OCI-LY7 (cell line): ENCODE measurements at regions not wholly inside any gene's neighbourhood (a gene's known extent, or its start where the extent isn't known, plus 50 kb on each side); places are given as distances from the start of the nearest gene placed in this dataset.

Experiments used
- BruUV-seq: library from RNA; stranded (reverse); fragments of 400-500 nt; replicated peaks from 2 replicates; lab custom pipeline; 2021; lab: Mats Ljungman, UMichigan
- CTCF ChIA-PET: fragments of 300-600 bp; sonication (Branson Sonifier 250); formaldehyde crosslinking; loops from one replicate; lab custom pipeline; 2022; ENCODE audit warnings: antibody characterized with exemption; ENCODE audit not compliant: unreplicated experiment; lab: Charles Lee
- POLR2A ChIA-PET: fragments of 300-600 bp; sonication (Branson Sonifier 250); formaldehyde crosslinking; loops from one replicate; lab custom pipeline; 2022; ENCODE audit warnings: antibody characterized with exemption; lab: Charles Lee
- DNase-seq: peaks from one replicate; pipeline ENCODE4 v3.0.0-alpha.2; 2015; ENCODE audit warnings: low spot score
- H2AFZ ChIP-seq: fragments of 200-600 bp; sonication (generic), shearing (Covaris generic); 2 replicates; pipeline ENCODE4 v1.6.1; 2014; ENCODE audit warnings: mild to moderate bottlenecking, antibody characterized with exemption, low read length, moderate library complexity
- H3K27ac ChIP-seq: fragments of 200-600 bp; sonication (generic); 2 replicates; pipeline ENCODE4 v1.5.1; 2014; ENCODE audit warnings: mixed run types, low read depth, mild to moderate bottlenecking, moderate library complexity, low read length, inconsistent platforms; ENCODE audit not compliant: poor library complexity, severe bottlenecking
- H3K36me3 ChIP-seq: fragments of 200-600 bp; sonication (generic); 2 replicates; pipeline ENCODE4 v1.6.1; 2014; ENCODE audit warnings: mild to moderate bottlenecking, antibody characterized with exemption, low read length, moderate library complexity, mixed read lengths; ENCODE audit not compliant: insufficient read depth
- H3K4me1 ChIP-seq: fragments of 200-600 bp; sonication (generic); 2 replicates; pipeline ENCODE4 v1.5.1; 2014; ENCODE audit warnings: mild to moderate bottlenecking, low read length; ENCODE audit not compliant: insufficient read depth, poor library complexity, severe bottlenecking
- H3K4me2 ChIP-seq: fragments of 200-600 bp; sonication (generic); 2 replicates; pipeline ENCODE4 v1.6.1; 2014; ENCODE audit warnings: mild to moderate bottlenecking, low read length
- H3K4me3 ChIP-seq: fragments of 200-600 bp; sonication (generic); 2 replicates; pipeline ENCODE4 v1.5.1; 2014; ENCODE audit warnings: mild to moderate bottlenecking, low read depth, low read length; ENCODE audit not compliant: poor library complexity, severe bottlenecking
- H3K79me2 ChIP-seq: fragments of 200-600 bp; sonication (generic); 2 replicates; pipeline ENCODE4 v1.6.1; 2016; ENCODE audit warnings: low read depth, mild to moderate bottlenecking, low read length, moderate library complexity, mixed read lengths; ENCODE audit not compliant: insufficient read depth
- H3K9me2 ChIP-seq: fragments of 200-600 bp; sonication (generic); 2 replicates; pipeline ENCODE4 v1.6.1; 2016; ENCODE audit warnings: mild to moderate bottlenecking, low read length, mixed read lengths; ENCODE audit not compliant: insufficient read depth
- H3K9me3 ChIP-seq: fragments of 200-600 bp; sonication (generic); 2 replicates; pipeline ENCODE4 v1.6.1; 2014; ENCODE audit warnings: mild to moderate bottlenecking, mixed run types, low read length, mixed read lengths
- H4K20me1 ChIP-seq: fragments of 200-600 bp; sonication (generic); 2 replicates; pipeline ENCODE4 v1.6.1; 2014; ENCODE audit warnings: mild to moderate bottlenecking, antibody characterized with exemption, low read length, moderate library complexity, mixed read lengths; ENCODE audit not compliant: insufficient read depth
- CTCF ChIP-seq: fragments of 200-600 bp; sonication (generic); conservative IDR thresholded peaks from 2 replicates; pipeline ENCODE4 v1.5.1; 2014; ENCODE audit warnings: mild to moderate bottlenecking, antibody characterized with exemption, low read length, moderate library complexity, mixed read lengths
- EZH2phosphoT487 ChIP-seq: fragments of 200-600 bp; sonication (generic); IDR thresholded peaks from 2 replicates; pipeline ENCODE4 v1.6.1; 2018; ENCODE audit warnings: low read depth, borderline replicate concordance, mild to moderate bottlenecking, mixed run types, antibody characterized with exemption, low read length, moderate library complexity, mixed read lengths
- intact Hi-C: fragments of 100-400 bp; cut with micrococcal nuclease; formaldehyde crosslinking; loops from one replicate; pipeline ENCODE4 v1.10.0; 2022; ENCODE audit not compliant: unreplicated experiment

GRCh38 chr7:9250876-9251275 lies 817.5 kb downstream of the NXPH1 start:
- H4K20me1 ChIP-seq: no peaks in the 10 kb centered on the region
- ChIA-PET CTCF (no interaction called here), POLR2A (no interaction called here)
- H3K4me2 ChIP-seq: no peak overlapping the region
- TF ChIP-seq CTCF: no peak
- no peak for TF ChIP-seq EZH2phosphoT487
- no peak overlapping the region for H3K27ac ChIP-seq
- H3K9me2 ChIP-seq: no peaks in the 10 kb centered on the region
- no TSS peak for BruUV-seq
- no peaks in the 10 kb centered on the region for H3K79me2 ChIP-seq
- H3K36me3 ChIP-seq: no peaks in the 10 kb centered on the region
- H3K4me1 ChIP-seq: no peaks in the 10 kb centered on the region
- no peak overlapping the region for H3K4me3 ChIP-seq
- H3K9me3 ChIP-seq: no peaks in the 10 kb centered on the region
- intact Hi-C loops: no loop called here
- DNase-seq: no peak
- no peak overlapping the region for H2AFZ ChIP-seq

DNA sequence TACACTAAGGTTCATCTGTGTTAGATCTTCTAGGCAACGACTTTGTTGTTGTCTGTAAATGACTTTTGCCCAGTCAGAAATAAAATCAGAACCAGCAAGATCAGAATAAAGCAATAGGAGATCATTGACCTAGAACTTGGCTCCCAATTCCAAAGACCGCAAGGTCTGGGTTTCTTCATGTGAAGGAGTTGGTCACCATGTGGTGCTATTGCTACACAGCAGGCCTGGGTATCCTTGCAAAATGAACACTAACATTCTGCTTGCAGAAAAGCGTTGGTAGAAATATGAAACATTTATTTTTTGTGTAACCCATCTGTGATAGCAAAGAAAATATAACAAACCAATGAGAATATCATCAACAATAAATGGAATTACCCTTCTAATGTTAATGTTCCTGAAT lies 831.0 kb downstream of the NXPH1 start:
- TF ChIP-seq CTCF (no peak), EZH2phosphoT487 (no peak)
- BruUV-seq: no TSS peak
- CTCF ChIA-PET: no interaction called here

DNA sequence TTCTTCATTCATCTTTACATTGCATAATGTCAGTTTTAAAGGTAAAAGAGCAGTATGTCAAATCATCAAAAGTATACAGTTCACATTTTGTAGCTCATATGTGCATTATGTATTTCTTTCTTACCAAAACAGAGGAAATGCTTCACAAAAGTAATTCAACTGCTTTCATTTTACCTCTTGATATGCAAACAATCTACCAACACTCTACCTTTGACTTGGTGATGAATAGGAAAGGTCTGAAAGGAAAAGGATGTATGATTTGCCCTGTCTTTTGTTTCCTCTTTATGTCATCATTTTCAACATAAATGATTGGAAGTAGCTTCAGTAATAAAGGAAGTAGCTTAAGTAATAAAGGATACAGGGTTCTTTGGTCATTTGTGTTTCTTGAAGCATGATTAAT lies 846.7 kb downstream of the NXPH1 start:
- TF ChIP-seq CTCF (no peak), EZH2phosphoT487 (no peak)
- Histone ChIP-seq H2AFZ (no peak overlapping the region), H3K4me3 (no peak overlapping the region), H3K9me2 (no peaks in the 10 kb centered on the region), H3K27ac (no peak overlapping the region), H3K36me3 (no peaks in the 10 kb centered on the region), H3K4me2 (no peak overlapping the region), H3K4me1 (no peaks in the 10 kb centered on the region), H3K79me2 (no peaks in the 10 kb centered on the region), H4K20me1 (no peaks in the 10 kb centered on the region), H3K9me3 (no peaks in the 10 kb centered on the region)
- no TSS peak for BruUV-seq
- intact Hi-C loops: no loop called here
- ChIA-PET POLR2A (interaction anchor here (0.5 kb wide), 1 partner anchor 1037 kb away, joined by 3 read pairs; no protein-coding TSS in a partner anchor), CTCF (no interaction called here)
- no peak for DNase-seq

More for the DNA sequence above, 831.0 kb downstream of the NXPH1 start:
- no peaks in the 10 kb centered on the region for H3K36me3 ChIP-seq
- no peak for DNase-seq
- no peaks in the 10 kb centered on the region for H4K20me1 ChIP-seq
- H3K4me2 ChIP-seq: no peak overlapping the region
- H3K4me3 ChIP-seq: no peak overlapping the region
- H3K27ac ChIP-seq: no peak overlapping the region
- intact Hi-C loops: no loop called here
- H2AFZ ChIP-seq: no peak overlapping the region
- POLR2A ChIA-PET: no interaction called here
- no peaks in the 10 kb centered on the region for H3K9me2 ChIP-seq
- no peaks in the 10 kb centered on the region for H3K79me2 ChIP-seq
- H3K4me1 ChIP-seq: no peaks in the 10 kb centered on the region
- H3K9me3 ChIP-seq: no peaks in the 10 kb centered on the region
